Heart left ventricle (tissue), 13 donors: ENCODE measurements at regions not wholly inside any gene's neighbourhood (a gene's known extent, or its start where the extent isn't known, plus 50 kb on each side); places are given as distances from the start of the nearest gene placed in this dataset.
"Not testable (repeated sequence)": the region's sequence is repeated elsewhere in the genome, so short reads cannot be mapped to it uniquely, and the experiment has no call there.

Source experiments
- POLR2A ChIP-seq, 2 donors: fragments of 450-650 bp; IDR thresholded peaks; one replicate each; pipeline ENCODE4 v1.6.1; 2017; ENCODE audit warnings: antibody characterized with exemption in 2 of 2, mild to moderate bottlenecking in 2 of 2, moderate library complexity in 2 of 2
- TF ChIP-seq, protein P1 (sequence below), 12 donors: fragments of 200-600 bp; sonication (generic) in 4 of 12; IDR thresholded peaks; one replicate each; pipeline versions ENCODE4 v1.5.0 to v1.8.0; 2018 to 2022; ENCODE audit warnings: antibody characterized with exemption in 12 of 12, mild to moderate bottlenecking in 5 of 12
- donor health status: ischemic (EF 13 %, LVEDD 7.1; RV severe dilation, severe dysfunction).
- donor health status: DM: no; HTN: yes; CAD: no.
- donor health status: DM: no; HTN: no; CAD: no.
- donor health status: ischemic (EF 25% LVEDD 6.9; RV normal size, moderate dysfunction).
- donor health status: ischemic (EF 25% LVEDD 5.7; RV mildly dilated, moderate dysfunction).
- donor health status: ischemic (EF 35%, LVEDD 5.7; RV mildly dilated, moderate dysfunction).
- donor health status: nonischemic (EF 11% LVEDD 7.7; RV severe dilation, severe dysfunction).
- donor health status: DM: yes; HTN: yes; CAD: no.
- donor health status: PGD.
- donor health status: ischemic (EF 29% LVEDD 5.4; RV normal size, mild dysfunction).
- donor health status: nonischemic (EF 23%, LVEDD 6.1; RV moderate dilation, normal function).

DNA sequence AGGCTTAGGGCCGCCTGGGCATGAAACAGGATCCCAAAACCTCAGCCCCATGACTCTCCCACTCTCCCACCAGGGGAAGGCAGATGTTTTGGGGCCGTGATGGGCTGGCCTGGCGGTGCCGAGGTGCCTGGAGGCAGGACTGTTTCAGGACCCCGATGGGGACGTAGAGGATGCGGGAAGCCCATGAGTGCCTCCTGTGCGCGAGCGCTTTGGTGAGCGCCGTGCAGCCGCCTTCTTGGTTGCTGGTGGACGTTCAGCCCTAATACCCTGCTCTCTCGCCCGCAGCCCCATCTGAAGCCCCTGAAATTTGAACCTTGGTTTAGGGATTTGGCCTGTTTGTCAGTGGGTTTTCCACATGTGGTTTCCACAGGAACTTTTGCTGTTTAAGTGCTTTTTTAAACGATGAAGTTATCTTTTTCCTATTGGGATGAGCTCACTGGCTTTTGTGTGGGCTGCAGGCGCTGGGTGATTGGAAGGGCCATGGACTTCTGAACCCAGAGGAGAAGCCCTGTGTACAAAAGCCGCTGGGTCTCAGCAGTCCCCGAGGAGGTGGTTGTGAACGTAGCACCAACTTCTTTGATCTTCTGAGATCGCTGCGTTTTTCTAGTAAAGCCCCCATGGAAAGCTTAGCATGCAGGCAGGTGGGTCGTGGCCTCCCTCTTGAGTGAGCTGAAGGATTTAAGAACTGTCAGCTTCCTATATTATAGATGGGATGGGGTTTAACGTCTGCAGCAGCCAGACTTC is 145.7 kb downstream of the NPIPB11 start:
- TF ChIP-seq, protein P1, sequence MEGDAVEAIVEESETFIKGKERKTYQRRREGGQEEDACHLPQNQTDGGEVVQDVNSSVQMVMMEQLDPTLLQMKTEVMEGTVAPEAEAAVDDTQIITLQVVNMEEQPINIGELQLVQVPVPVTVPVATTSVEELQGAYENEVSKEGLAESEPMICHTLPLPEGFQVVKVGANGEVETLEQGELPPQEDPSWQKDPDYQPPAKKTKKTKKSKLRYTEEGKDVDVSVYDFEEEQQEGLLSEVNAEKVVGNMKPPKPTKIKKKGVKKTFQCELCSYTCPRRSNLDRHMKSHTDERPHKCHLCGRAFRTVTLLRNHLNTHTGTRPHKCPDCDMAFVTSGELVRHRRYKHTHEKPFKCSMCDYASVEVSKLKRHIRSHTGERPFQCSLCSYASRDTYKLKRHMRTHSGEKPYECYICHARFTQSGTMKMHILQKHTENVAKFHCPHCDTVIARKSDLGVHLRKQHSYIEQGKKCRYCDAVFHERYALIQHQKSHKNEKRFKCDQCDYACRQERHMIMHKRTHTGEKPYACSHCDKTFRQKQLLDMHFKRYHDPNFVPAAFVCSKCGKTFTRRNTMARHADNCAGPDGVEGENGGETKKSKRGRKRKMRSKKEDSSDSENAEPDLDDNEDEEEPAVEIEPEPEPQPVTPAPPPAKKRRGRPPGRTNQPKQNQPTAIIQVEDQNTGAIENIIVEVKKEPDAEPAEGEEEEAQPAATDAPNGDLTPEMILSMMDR (IDR thresholded peaks at IDR 0.05): not testable (repeated sequence)
- not testable (repeated sequence) for TF ChIP-seq POLR2A (IDR thresholded peaks at IDR 0.05)
